ENCODE measurements at regions not wholly inside any gene's neighbourhood (a gene's known extent, or its start where the extent isn't known, plus 50 kb on each side); places are given as distances from the start of the nearest gene placed in this dataset.
"Not testable (repeated sequence)": the region's sequence is repeated elsewhere in the genome, so short reads cannot be mapped to it uniquely, and the experiment has no call there.

DNA sequence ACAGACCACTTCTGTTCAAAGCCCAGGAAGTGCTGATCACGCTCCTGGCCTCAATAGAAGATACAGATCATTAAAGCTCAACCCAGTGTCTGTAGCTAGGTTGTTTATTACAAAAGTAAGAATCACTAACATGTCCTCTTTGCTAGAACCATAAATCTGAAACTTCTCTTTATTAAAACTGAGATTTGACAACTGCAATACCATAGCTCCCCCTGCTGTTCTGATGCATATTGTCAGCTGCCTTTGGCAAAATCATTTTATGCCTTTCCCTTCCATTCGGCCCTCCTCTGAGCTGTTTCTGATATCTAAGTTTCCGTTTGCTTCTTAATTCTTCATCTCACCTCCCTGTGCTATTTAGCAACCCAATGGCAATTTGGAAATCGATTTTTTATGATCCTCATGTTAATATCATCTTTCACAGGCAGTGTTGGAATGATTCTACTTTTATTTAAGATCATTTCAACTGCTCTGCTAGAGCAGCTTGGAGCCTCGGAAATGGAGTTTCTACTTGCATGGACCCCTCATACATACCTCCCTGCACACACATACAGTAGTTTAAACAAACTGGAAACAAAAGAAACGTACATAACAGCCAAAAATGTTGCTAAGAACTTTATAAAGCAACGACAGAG lies 998.8 kb downstream of the MAT2B start:
- H3K27me3 ChIP-seq (ENCODE audit: control insufficient read depth in 3 of 3, insufficient read depth in 3 of 3, low read length in 3 of 3) = no peaks in the 10 kb centered on the region
- H3K4me3 ChIP-seq (ENCODE audit: low read length in 3 of 3) = no peak overlapping the region
- no peak overlapping the region for H3K27ac ChIP-seq (ENCODE audit: low read depth, low read length)
- no peaks in the 10 kb centered on the region for H3K36me3 ChIP-seq (ENCODE audit: control insufficient read depth in 3 of 3, insufficient read depth in 3 of 3, low read length in 3 of 3)
- H3K9ac ChIP-seq (ENCODE audit: low read depth in 1 of 3, low read length in 3 of 3) = no peak overlapping the region
- no peaks in the 10 kb centered on the region for H3K4me1 ChIP-seq (ENCODE audit: control insufficient read depth in 3 of 3, insufficient read depth in 3 of 3, low read length in 3 of 3)
- no peaks in the 10 kb centered on the region for H3K9me3 ChIP-seq (ENCODE audit: control insufficient read depth in 3 of 3, low read length in 3 of 3)

DNA sequence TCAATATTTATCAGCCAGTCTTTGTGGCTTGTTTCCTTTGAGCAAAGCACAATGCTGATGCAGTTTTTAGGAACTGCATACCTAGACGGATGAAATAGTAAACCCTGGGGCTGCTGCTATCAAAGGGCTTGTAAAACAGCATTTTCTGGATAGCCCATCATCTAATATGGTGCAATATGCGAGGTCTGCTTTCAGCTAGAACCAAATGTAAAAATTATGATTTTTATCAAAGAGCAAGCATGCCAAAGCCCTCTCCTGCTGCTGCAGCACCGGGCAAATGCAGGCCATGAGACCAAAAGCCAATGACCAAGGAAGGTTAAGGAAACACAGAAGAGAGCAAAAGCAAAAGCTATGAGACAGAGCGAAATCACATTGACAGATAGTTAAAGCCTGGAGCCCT lies 1000.4 kb downstream of the MAT2B start:
- Histone ChIP-seq H3K4me1 (ENCODE audit: control insufficient read depth in 3 of 3, insufficient read depth in 3 of 3, low read length in 3 of 3) (no peaks in the 10 kb centered on the region), H3K36me3 (ENCODE audit: control insufficient read depth in 3 of 3, insufficient read depth in 3 of 3, low read length in 3 of 3) (no peaks in the 10 kb centered on the region), H3K4me3 (ENCODE audit: low read length in 3 of 3) (no peak overlapping the region), H3K27ac (ENCODE audit: low read depth, low read length) (no peak overlapping the region), H3K9me3 (ENCODE audit: control insufficient read depth in 3 of 3, low read length in 3 of 3) (no peaks in the 10 kb centered on the region), H3K9ac (ENCODE audit: low read depth in 1 of 3, low read length in 3 of 3) (no peak overlapping the region), H3K27me3 (ENCODE audit: control insufficient read depth in 3 of 3, insufficient read depth in 3 of 3, low read length in 3 of 3) (no peaks in the 10 kb centered on the region)

DNA sequence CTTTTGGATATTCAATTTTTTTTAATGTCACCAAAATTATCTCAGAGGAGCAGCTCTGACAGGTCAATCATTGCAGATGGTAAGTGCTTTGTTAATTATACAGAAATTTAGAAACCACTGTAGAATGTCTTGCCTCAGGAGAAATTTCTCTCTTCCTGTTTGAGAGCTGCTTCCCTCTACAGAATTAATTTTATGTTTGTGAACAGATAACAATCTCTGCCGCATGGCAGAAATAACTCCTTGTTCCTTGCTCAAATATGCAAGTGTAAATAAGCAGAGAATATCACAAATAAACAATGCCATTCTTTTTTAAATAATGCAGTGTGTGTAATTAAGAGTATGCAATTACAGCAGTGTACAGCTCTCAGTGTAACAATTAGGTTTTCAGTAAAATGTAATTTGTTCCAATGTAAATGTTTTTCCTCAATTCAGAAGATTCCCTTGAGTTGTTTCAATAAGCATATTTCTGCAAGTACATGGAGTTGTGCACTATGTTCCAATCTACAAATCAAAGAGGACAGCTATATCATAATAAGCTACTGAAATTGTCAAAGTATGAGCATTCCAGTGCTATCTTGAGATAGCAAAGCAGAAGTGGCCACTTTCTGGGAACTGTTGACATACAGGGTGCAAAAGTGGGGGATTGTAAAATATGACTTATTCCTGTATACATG lies 1012.8 kb downstream of the MAT2B start:
- Histone ChIP-seq H3K27ac (ENCODE audit: low read depth, low read length) (no peak overlapping the region), H3K9me3 (ENCODE audit: control insufficient read depth in 3 of 3, low read length in 3 of 3) (no peaks in the 10 kb centered on the region), H3K4me1 (ENCODE audit: control insufficient read depth in 3 of 3, insufficient read depth in 3 of 3, low read length in 3 of 3) (no peaks in the 10 kb centered on the region), H3K9ac (ENCODE audit: low read depth in 1 of 3, low read length in 3 of 3) (no peak overlapping the region), H3K27me3 (ENCODE audit: control insufficient read depth in 3 of 3, insufficient read depth in 3 of 3, low read length in 3 of 3) (no peaks in the 10 kb centered on the region), H3K4me3 (ENCODE audit: low read length in 3 of 3) (no peak overlapping the region), H3K36me3 (ENCODE audit: control insufficient read depth in 3 of 3, insufficient read depth in 3 of 3, low read length in 3 of 3) (no peaks in the 10 kb centered on the region)

DNA sequence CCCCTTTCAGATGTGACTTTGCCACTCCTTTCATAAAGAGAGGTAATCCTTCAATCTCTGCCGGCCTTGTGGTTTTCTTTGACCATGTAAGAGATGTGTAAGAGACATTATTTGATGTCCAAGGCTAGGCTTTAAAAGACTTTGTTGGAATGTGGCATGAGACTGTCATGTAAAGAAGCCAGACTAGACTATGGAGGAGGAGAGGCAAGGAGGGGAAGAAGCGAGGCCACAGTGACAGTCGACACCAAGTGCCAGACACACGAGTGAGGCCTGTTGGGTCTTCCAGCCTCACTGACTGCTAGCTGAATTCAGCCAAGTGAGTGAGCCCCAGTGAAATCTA lies 1013.3 kb downstream of the MAT2B start:
- H3K4me1 ChIP-seq (ENCODE audit: control insufficient read depth in 3 of 3, insufficient read depth in 3 of 3, low read length in 3 of 3) = no peaks in the 10 kb centered on the region
- no peaks in the 10 kb centered on the region for H3K27me3 ChIP-seq (ENCODE audit: control insufficient read depth in 3 of 3, insufficient read depth in 3 of 3, low read length in 3 of 3)
- no peak overlapping the region for H3K9ac ChIP-seq (ENCODE audit: low read depth in 1 of 3, low read length in 3 of 3)
- H3K4me3 ChIP-seq (ENCODE audit: low read length in 3 of 3) = no peak overlapping the region
- no peaks in the 10 kb centered on the region for H3K9me3 ChIP-seq (ENCODE audit: control insufficient read depth in 3 of 3, low read length in 3 of 3)
- H3K36me3 ChIP-seq (ENCODE audit: control insufficient read depth in 3 of 3, insufficient read depth in 3 of 3, low read length in 3 of 3) = no peaks in the 10 kb centered on the region
- no peak overlapping the region for H3K27ac ChIP-seq (ENCODE audit: low read depth, low read length)

DNA sequence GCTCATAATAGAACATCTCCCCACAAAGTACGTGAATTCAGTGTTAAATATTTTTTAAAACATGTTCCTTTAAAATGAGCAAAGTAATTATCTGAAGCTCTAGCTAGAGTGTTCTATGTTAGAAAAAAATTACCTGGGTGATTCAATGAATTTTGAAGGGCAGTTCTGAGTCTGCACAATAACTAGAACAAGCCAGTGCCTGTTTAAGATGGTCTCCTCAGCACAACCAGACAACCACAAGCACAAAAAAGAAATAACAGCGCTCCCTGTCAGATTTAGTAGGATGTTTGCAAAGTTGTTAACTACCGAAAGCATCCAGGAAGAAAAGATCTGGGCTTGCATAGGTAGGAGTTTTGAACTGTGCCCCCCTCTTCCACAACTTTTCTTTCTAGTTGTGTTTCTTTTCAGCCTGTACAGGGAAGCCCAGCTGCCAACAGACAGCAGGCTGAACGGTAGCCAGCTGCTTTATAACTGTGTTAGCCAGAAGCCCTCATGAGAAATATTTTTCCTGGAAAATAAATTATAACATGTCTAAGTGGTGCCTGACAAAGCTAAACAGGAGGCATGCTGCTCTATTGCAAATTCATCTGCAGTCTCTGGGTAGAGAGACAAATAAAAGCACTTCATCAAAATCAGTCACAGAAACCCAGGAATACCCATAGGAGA lies 1026.9 kb downstream of the MAT2B start:
- Histone ChIP-seq H3K36me3 (ENCODE audit: control insufficient read depth in 3 of 3, insufficient read depth in 3 of 3, low read length in 3 of 3) (no peaks in the 10 kb centered on the region), H3K4me3 (ENCODE audit: low read length in 3 of 3) (no peak overlapping the region), H3K9me3 (ENCODE audit: control insufficient read depth in 3 of 3, low read length in 3 of 3) (no peaks in the 10 kb centered on the region), H3K27ac (ENCODE audit: low read depth, low read length) (no peak overlapping the region), H3K27me3 (ENCODE audit: control insufficient read depth in 3 of 3, insufficient read depth in 3 of 3, low read length in 3 of 3) (no peaks in the 10 kb centered on the region), H3K4me1 (ENCODE audit: control insufficient read depth in 3 of 3, insufficient read depth in 3 of 3, low read length in 3 of 3) (no peaks in the 10 kb centered on the region), H3K9ac (ENCODE audit: low read depth in 1 of 3, low read length in 3 of 3) (no peak overlapping the region)

DNA sequence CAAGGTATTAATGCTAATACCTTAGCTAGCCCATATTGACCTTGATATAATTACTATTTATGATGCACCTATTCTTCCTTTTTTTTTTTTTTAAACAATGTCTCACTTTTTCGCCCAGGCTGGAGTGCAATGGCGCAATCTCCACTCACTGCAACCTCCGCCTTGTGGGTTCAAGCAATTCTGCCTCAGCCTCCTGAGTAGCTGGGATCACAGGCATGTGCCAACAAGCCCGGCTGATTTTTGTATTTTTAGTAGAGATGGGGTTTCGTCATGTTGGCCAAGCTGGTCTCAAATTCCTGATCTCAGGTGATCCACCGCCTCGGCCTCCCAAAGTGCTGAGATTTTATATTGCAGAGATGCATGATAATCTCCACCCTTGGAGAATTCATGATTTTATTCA lies 1028.0 kb downstream of the MAT2B start:
- H3K4me3 ChIP-seq (ENCODE audit: low read length in 3 of 3); H3K9me3 ChIP-seq (ENCODE audit: control insufficient read depth in 3 of 3, low read length in 3 of 3); H3K27ac ChIP-seq (ENCODE audit: low read depth, low read length); H3K27me3 ChIP-seq (ENCODE audit: control insufficient read depth in 3 of 3, insufficient read depth in 3 of 3, low read length in 3 of 3); H3K4me1 ChIP-seq (ENCODE audit: control insufficient read depth in 3 of 3, insufficient read depth in 3 of 3, low read length in 3 of 3); H3K9ac ChIP-seq (ENCODE audit: low read depth in 1 of 3, low read length in 3 of 3); H3K36me3 ChIP-seq (ENCODE audit: control insufficient read depth in 3 of 3, insufficient read depth in 3 of 3, low read length in 3 of 3): not testable (repeated sequence)

DNA sequence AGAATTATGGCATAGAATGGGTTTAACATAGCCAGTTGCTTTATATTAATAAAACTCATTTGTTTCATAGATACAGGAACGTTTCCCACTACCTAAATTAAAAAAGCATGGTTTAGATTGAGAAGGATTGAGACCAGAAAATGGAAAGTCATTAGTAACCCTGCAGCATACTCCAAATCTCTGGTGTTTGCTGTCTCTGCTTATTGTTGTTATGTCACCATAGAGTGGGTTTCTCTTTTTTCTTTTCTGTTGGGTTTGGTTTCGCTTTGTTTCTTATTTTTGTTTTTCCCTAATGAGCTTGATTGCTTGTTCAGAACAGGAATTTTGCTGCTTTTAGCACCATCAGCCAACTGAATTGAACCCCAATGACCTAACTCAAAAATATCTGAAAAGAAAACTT lies 1034.8 kb downstream of the MAT2B start:
- Histone ChIP-seq H3K9me3 (ENCODE audit: control insufficient read depth in 3 of 3, low read length in 3 of 3) (no peaks in the 10 kb centered on the region), H3K36me3 (ENCODE audit: control insufficient read depth in 3 of 3, insufficient read depth in 3 of 3, low read length in 3 of 3) (no peaks in the 10 kb centered on the region), H3K27ac (ENCODE audit: low read depth, low read length) (no peak overlapping the region), H3K4me3 (ENCODE audit: low read length in 3 of 3) (no peak overlapping the region), H3K27me3 (ENCODE audit: control insufficient read depth in 3 of 3, insufficient read depth in 3 of 3, low read length in 3 of 3) (no peaks in the 10 kb centered on the region), H3K9ac (ENCODE audit: low read depth in 1 of 3, low read length in 3 of 3) (no peak overlapping the region), H3K4me1 (ENCODE audit: control insufficient read depth in 3 of 3, insufficient read depth in 3 of 3, low read length in 3 of 3) (no peaks in the 10 kb centered on the region)

DNA sequence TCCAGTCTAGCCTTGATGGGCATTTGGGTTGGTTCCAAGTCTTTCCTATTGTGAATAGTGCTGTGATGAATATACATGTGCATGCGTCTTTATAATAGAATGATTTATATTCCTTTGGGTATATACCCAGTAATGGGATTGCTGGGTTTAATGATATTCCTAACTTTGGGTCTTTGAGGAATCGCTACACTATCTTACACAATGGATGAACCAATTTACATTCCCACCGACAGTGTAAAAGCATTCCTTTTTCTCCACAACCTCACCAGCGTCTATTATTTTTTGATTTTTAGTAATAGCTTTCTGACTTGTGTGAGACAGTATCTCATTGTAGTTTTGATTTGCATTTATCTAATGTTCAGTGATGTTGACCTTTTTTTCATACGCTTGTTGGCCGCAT lies 1040.1 kb downstream of the MAT2B start:
- Histone ChIP-seq H3K9ac (ENCODE audit: low read depth in 1 of 3, low read length in 3 of 3) (no peak overlapping the region), H3K9me3 (ENCODE audit: control insufficient read depth in 3 of 3, low read length in 3 of 3) (no peaks in the 10 kb centered on the region), H3K27ac (ENCODE audit: low read depth, low read length) (no peak overlapping the region), H3K4me1 (ENCODE audit: control insufficient read depth in 3 of 3, insufficient read depth in 3 of 3, low read length in 3 of 3) (no peaks in the 10 kb centered on the region), H3K36me3 (ENCODE audit: control insufficient read depth in 3 of 3, insufficient read depth in 3 of 3, low read length in 3 of 3) (no peaks in the 10 kb centered on the region), H3K27me3 (ENCODE audit: control insufficient read depth in 3 of 3, insufficient read depth in 3 of 3, low read length in 3 of 3) (no peaks in the 10 kb centered on the region), H3K4me3 (ENCODE audit: low read length in 3 of 3) (no peak overlapping the region)

DNA sequence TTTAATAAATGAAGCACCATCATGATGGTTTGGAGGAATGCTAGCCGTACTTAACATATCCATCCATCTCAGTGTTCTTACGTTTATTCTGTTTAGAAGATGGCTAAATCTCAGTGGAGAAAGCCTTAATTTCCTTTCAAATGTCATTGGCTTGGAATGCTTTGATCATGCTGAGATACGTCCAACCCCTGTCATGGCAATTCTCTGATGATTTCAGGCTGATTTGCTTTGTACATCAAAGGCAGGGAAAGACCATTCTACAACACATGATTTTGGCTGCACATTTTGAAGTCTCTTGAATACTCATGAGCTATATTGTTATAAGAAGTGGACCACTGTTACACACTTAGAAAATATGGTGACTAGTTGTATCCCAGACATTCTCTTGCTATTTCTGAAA lies 1048.4 kb downstream of the MAT2B start:
- no peak overlapping the region for H3K4me3 ChIP-seq (ENCODE audit: low read length in 3 of 3)
- H3K9ac ChIP-seq (ENCODE audit: low read depth in 1 of 3, low read length in 3 of 3) = no peak overlapping the region
- H3K36me3 ChIP-seq (ENCODE audit: control insufficient read depth in 3 of 3, insufficient read depth in 3 of 3, low read length in 3 of 3) = no peaks in the 10 kb centered on the region
- H3K27ac ChIP-seq (ENCODE audit: low read depth, low read length) = no peak overlapping the region
- H3K27me3 ChIP-seq (ENCODE audit: control insufficient read depth in 3 of 3, insufficient read depth in 3 of 3, low read length in 3 of 3) = no peaks in the 10 kb centered on the region
- H3K9me3 ChIP-seq (ENCODE audit: control insufficient read depth in 3 of 3, low read length in 3 of 3) = no peaks in the 10 kb centered on the region
- H3K4me1 ChIP-seq (ENCODE audit: control insufficient read depth in 3 of 3, insufficient read depth in 3 of 3, low read length in 3 of 3) = no peaks in the 10 kb centered on the region

DNA sequence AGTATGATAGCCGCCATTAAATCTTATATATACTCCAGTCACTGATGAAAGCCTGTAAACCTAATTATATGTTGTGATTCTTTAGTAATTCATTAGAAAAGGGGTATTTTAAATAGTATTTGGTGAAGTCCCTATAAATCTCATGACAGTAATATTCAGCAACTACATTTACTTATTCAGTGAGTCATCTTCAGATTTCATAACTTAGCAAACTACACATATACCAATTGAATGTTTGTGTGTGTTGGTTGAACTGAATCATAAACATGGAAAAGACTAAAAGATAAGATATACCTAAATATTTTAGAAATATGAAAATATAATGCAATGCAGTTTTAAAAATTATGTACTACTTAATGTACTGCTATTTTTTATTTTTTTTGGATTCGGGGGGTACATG lies 1050.4 kb downstream of the MAT2B start:
- no peak overlapping the region for H3K9ac ChIP-seq (ENCODE audit: low read depth in 1 of 3, low read length in 3 of 3)
- H3K4me1 ChIP-seq (ENCODE audit: control insufficient read depth in 3 of 3, insufficient read depth in 3 of 3, low read length in 3 of 3) = no peaks in the 10 kb centered on the region
- H3K9me3 ChIP-seq (ENCODE audit: control insufficient read depth in 3 of 3, low read length in 3 of 3) = no peaks in the 10 kb centered on the region
- no peaks in the 10 kb centered on the region for H3K36me3 ChIP-seq (ENCODE audit: control insufficient read depth in 3 of 3, insufficient read depth in 3 of 3, low read length in 3 of 3)
- H3K27me3 ChIP-seq (ENCODE audit: control insufficient read depth in 3 of 3, insufficient read depth in 3 of 3, low read length in 3 of 3) = no peaks in the 10 kb centered on the region
- H3K27ac ChIP-seq (ENCODE audit: low read depth, low read length) = no peak overlapping the region
- H3K4me3 ChIP-seq (ENCODE audit: low read length in 3 of 3) = no peak overlapping the region

Measured in skeletal muscle tissue (tissue), 3 donors.